Stimulated activated CD8-positive, alpha-beta memory T cell treated with anti-CD3 and anti-CD28 coated beads, Interleukin-12 subunit alpha, Interleukin-12 subunit beta, amount 100 ng/mL, for 4 hours (primary cell): ENCODE measurements at regions not wholly inside any gene's neighbourhood (a gene's known extent, or its start where the extent isn't known, plus 50 kb on each side); places are given as distances from the start of the nearest gene placed in this dataset.
"Not testable (repeated sequence)": the region's sequence is repeated elsewhere in the genome, so short reads cannot be mapped to it uniquely, and the experiment has no call there.

Source experiments
- DNase-seq: peaks from one replicate; pipeline ENCODE4 v3.0.0-alpha.2; 2020; ENCODE audit warnings: low read depth

DNA sequence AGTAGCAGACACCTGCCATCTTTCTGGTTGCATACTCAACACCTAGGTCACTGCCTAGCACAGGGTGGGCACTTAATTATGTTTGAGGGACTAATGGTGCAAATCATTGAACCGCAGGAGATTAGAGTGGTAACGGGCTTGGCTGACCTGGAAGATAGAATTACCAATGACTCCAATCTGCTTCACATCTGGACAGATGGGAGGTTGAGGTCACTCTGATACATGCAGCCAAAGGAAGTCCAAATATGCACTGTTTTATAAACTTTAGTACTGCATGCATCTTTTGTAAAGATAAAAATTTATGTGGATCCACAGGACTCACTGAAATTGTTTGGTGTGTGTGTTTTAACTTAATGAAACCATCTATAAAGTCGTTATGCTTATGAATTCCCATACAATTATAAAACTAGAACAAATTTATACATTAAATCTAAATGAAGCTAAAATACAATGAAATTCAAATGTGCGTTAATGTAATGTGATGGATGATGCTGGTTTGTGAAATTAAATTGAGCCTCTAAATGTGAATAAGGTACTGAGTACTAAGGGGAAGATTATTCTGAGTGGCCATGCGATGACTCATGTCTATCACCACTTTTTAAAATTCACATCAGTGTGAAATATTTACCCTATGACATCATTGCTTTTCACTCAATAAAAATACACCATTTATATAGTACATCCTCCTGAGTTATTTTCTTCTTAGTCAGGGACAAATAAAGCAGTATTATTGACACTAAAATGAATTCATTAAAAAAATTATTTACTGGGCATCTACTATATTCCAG is 224.7 kb upstream of the FAM78B start:
- no peak for DNase-seq

DNA sequence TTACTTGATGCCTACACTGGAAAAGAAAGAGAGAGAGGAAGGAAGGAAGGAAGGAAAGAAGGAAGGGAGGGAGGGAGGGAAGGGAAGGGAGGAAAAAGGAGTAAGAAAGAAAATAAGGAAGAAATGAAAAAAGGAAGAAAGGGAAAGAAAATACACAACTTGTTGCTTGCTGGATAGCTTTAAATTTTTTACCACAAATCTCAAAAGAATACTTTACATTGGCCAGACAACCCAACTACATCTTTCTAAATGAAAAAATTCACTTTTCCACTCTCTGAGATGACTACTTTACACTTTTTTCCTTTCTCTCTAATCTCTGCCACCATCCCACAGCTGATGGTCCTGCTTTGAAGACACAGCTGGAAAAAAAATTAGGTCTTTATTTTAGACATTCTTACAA is 228.9 kb upstream of the FAM78B start:
- DNase-seq: no peak

DNA sequence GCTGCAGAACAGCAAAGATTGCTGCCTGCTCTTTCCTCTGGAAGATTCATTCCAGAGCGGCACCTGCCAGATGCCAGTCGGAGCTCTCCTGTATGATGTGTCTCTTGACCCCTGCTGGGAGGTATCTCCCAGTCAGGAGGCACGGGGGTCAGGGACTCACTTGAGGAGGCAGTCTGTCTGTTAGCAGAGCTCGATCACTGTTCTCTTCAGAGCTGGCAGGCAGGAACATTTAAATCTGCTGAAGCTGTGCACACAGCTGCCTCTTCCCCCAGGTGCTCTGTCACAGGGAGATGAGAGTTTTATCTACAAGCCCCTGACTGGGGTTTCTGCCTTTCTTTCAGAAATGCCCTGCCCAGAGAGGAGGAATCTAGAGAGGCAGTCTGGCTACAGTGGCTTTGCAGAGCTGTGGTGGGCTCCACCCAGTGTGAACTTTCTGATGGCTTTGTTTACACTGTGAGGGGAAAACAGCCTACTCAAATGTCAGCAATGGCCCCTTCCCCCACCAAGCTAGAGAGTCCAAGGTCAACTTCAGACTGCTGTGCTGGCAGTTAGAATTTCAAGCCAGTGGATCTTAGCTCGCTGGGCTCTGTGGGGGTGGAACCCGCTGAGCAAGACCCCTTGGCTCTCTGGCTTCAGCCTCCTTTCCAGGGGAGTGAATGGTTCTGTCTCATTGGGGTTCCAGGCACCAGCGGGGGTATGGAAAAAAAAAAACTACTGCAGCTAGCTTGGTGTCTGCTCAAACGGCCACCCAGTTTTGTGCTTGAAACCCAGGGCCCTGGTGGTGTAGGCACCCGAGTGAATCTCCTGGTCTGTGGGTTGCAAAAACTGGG is 242.7 kb upstream of the FAM78B start:
- not testable (repeated sequence) for DNase-seq

DNA sequence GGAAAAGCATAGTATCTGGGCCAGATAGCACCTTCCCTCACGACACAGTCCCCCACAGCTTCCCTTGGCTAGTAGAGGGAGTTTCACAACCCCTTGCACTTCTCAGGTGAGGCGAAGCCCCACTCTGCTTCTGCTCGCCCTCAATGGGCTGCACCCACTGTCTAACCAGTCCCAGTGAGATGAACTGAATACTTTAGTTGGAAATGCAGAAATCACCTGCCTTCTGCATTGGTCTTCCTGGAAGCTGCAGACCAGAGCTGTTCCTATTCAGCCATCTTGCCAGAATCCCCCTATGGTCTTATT is 243.2 kb upstream of the FAM78B start:
- DNase-seq: no peak

DNA sequence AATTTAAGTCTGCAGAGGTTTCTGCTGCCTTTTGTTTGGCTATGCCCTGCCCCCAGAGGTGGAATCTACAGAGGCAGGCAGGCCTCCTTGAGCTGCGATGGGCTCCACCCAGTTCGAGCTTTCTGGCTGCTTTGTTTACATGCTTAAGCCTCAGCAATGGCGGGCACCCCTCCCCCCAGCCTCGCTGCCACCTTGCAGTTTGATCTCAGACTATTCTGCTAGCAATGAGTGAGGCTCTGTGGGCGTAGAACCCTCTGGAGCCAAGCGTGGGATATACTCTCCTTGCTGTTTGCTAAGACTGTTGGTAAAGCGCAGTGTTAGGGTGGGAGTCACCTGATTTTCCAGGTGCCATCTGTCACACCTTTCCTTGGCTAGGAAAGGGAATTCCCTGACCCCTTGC is 250.0 kb upstream of the FAM78B start:
- not testable (repeated sequence) for DNase-seq

DNA sequence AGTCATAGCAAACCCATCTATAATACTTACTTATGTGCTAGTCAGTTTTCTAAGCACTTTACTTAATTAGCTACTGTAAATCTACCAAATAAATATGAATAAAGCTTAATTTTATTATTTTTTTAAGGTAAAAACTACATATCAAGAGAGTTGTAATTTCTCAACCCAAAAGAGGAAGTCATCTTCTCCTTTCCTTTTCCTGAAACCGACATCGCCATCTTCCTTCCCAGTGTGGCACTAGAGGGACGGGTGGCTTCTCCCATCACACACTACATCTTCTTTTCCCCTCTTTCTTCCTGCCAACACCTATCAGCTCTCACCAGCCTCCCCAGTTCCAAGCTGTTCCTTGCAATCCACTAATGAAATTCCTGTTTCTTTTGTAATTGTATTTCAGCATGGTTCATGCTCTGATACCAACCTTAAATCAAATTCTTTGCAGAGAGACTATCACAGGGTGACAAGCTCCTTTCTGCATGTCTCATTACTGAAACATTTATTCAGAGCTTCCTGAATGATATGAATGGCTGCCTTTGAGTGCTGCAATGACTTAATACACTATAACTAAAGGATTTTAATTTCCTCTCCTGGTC is 251.6 kb upstream of the FAM78B start:
- no peak for DNase-seq

DNA sequence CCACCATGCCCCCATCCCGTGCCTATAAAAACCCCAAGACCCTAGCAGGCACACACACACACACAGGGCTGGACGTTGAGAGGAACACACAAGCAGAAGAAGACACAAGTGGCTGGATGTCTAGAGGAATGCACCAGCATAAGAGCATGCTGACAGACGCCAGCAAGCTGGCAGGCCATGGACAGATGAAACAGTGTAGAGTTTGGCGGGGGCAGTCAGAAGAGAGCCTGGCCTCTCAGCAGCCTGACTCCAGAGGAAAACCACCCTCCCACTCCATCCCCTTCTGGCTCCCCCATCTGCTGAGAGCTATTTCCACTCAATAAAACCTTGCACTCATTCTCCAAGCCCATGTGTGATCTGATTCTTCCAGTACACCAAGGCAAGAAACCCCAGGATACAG is 255.8 kb upstream of the FAM78B start:
- not testable (repeated sequence) for DNase-seq

DNA sequence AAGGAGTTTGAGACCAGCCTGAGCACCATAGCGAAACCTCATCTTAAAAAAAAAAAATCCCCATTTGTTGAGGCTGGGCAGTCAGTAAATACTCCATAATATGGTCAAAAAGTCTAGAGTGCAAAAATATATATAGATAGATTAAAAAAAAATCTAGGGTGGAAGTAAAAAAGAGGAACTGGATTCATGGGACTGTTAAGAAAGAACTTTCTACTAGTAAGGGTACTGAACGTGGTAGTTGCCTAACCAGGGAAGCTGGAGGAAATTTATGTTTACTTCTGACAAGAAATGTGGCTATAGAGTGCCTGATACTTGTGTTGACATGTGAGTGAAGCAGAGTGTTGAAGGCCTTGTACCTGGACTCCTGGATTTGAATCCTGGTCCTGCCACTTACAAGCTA is 265.9 kb upstream of the FAM78B start:
- DNase-seq: no peak

DNA sequence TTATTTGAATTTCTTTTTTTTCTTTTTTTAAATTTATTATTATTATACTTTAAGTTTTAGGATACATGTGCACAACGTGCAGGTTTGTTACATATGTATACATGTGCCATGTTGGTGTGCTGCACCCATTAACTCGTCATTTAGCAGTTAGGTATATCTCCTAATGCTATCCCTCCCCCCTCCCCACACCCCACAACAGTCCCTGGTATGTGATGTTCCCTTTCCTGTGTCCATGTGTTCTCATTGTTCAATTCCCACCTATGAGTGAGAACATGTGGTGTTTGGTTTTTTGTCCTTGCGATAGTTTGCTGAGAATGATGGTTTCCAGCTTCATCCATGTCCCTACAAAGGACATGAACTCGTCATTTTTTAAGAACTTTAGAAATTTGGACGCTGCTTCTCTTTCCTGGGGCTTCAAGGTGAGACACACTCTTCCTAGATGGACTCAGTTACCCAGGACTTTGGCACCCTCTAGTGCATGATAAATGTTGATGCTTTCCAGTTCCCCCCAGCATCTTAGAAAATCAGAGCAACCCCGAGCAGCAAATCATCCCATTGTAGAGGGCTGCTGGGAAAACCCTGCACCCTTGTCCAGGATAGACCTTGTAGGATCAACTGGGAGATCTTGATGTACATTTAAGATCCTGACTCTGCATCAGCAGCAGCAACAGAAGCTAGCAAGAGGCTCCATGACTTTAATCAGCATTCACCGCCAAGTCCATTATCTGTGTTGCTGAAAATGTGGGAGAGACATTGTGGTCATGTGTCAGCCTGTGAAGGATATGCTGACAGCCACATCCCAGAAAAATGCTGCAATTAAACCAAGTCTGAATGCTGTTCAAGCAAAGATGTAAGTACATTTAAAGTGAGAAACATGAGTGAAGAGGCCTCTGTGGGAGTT is 266.9 kb upstream of the FAM78B start:
- not testable (repeated sequence) for DNase-seq

DNA sequence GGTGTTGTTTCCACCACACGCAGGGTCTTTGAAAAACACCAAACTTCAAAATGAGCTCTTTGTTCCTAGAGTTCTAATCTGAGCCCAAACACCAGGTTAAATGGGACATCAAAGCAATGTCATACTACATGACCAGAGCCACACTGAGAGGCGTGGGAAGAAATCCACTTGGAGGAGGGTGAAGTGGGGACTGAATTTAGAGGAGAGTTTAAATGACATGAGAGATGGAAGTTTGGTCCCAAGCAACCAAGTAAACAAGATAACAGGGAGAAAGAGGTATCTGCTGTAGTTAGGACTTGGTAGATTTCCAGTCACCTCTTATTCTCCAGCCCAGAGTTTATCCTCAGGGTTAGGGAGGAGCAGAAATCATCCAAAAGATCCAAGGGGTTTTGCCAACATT is 290.9 kb upstream of the FAM78B start:
- DNase-seq: no peak

DNA sequence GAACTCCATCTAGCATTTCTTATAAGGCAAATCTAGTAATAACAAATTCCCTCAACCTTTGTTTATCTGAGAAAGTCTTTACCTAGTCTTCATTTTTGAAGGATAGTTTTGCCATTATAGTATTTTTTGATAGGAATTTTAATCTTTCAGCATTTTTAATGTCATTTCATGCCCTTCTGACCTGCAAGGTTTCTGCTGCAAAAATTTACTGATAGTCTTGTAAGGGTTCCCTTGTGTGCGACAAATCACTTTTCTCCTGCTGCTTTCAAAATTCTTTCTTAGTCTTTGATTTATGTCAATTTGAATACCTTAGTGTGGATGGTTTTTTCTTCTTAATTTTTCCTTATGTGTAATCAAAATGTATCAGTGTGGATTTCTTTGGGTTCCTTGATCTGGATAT is 297.5 kb upstream of the FAM78B start:
- DNase-seq: no peak

DNA sequence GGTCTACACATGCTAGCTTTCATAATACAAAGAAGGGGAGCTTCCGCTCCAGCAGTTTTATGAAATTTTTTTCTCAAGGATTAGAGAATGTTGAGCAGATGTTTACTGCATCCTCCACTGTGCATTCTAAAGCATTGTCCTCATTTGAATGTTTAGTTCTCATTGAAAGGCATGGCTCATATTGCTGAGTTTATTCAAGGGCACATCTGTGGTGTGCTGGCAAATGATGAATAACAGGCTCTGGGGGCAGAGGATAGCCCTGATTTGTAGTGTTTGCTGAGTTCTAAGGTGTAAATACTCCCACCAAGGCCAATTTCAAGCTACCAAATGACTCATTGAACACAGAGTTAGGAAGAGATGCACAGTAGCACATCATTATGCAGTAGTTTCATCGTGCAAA is 303.2 kb upstream of the FAM78B start:
- DNase-seq: no peak

DNA sequence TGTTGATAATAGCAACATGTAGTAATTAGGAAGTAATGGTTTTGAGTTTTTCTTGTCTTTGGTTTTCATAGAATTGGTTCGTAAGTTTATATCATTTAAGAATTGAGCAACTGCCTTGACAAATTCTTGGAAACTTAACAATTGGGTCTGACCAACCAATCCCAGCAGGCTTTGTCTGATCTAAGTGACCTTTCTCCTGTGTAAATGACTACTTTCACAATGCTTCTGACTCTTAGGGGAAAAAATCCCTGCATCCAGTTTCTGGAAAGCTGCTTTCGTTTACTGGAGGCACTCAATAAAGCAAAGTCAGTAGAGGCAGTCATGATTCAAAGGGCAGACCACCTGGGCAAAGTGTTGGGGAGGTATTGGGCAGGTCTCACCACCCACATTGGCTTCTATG is 303.6 kb upstream of the FAM78B start:
- no peak for DNase-seq

DNA sequence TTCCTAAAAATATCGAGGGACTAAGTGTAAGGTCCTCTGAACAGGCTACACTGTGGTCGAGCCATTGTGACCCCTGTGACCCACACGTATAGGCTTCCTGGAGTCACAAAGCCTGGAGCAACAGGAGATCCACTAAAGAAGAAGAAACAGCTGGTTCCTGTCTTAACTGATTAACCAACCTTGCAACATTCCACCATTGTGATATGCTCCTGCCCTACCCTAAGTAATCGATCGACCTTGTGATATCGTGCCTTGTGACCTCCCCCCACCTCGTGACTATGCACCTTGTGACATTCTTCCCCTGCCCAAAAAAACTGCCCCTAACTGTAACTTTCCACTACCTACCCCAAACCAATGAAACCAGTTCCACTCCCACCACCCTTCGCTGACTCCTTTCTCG is 304.6 kb upstream of the FAM78B start:
- DNase-seq: no peak

DNA sequence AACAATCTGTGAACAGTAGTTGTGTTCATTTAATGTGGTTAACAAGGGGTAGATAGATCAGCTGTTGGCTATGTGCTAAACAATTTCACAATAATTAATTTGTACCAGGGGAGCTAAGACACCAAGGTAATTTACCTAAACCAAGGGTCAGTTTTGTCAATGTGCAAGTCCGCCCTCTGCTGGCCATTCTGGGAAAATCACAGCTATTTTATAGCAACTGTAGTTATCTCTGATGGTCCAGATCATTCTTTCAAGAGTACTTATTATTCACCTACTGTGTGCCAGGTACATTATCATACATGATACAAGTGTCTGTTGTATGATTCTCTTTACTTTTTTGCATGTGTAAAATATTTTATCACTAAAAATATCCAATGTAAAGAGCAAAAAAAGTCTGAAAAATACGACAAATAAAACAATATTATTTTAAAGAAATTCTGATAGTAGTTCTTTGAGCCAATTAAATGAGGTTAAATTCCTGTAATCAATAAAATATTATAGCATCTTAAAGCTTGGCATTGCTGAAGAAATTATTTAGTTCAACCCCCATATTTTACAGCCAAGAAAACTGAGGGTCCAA is 312.3 kb upstream of the FAM78B start:
- no peak for DNase-seq

DNA sequence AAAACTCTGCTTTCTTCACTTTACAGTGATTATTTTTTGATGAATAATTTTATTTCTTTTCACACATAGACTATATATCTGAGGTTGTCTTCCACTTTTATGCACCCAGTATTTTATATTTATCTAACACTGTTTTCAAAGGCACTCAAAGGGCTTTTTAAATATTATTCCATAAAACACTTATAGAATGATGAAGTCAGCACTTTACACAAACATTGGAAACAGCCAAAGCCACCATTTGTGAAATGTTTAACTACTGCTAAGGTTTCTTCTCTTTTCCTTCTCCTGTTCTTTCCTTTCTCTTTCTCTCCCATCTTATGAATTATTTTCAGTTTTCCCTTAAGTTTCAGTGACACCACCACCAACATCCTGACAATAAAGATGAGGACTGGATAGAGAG is 317.7 kb upstream of the FAM78B start:
- DNase-seq: no peak

DNA sequence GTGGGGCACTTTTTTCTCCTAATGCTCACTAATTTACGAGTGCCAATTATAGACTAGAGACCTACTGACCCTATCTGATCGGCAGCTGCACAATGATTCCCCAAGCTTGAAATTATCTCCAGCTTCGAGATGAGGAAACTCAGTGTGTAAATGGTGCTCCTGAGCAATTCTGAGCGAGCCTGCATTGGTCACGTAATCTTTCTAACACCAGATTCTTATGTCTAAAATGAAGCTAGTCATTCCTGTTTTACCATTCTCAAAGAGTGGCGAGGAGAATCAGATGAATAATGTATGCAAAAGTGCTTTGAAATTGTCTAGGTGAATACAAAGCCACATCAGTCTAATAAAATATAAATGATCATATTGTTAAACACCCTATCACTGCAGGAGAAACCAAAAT is 318.1 kb upstream of the FAM78B start:
- DNase-seq: no peak

DNA sequence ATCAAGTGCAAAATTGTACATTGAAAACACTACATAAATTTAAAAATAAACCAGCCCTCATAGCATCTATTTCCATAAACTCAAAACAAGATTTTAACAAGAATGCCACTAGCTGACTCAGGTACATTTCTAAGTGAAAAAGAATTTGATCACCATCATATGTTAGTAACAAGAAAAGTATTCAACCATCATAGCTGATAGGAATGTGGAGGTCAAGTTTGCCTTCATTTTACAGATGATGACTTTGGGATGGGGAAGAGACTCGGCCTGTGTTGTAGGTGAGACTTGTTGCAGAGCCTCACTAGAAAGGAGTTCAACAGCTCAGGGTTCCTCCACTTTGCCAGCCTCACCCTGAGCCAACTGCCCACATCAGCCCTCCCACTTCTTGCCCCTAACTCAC is 318.8 kb upstream of the FAM78B start:
- DNase-seq: no peak

DNA sequence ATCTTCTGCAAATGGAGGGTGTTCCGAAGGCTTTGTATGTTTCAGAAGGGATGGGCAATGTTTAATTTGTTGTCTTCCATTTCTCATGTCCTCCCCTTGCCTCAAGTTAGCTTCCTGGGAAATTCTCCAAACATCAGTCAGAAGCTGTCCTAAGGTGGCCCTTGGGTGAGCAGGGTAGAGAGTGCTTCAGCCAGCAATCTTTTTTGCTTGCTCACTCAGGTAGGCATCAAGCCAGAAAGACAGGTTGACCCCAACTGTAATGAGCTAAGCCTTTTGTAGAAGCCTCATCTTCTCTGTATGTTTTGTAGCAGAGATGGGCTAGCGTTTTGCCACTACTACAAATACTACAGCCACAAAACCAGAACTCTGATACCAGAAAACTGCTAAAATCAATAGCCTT is 321.5 kb upstream of the FAM78B start:
- DNase-seq: no peak

DNA sequence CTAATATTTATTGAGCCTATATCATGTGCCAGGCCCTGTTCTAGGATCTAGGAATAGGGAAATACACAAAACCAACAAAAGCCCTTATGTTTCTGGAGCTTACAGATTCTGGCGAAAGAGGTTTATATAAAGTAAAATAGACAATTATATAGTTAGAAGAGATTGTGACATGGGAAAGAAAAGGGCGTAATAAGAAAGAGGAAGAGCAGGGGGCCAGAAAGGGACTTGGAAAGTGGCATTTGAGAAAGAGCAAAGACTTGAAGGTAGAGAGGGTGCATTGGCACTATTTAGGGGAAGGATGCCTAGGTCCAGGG is 322.5 kb upstream of the FAM78B start:
- DNase-seq: no peak

DNA sequence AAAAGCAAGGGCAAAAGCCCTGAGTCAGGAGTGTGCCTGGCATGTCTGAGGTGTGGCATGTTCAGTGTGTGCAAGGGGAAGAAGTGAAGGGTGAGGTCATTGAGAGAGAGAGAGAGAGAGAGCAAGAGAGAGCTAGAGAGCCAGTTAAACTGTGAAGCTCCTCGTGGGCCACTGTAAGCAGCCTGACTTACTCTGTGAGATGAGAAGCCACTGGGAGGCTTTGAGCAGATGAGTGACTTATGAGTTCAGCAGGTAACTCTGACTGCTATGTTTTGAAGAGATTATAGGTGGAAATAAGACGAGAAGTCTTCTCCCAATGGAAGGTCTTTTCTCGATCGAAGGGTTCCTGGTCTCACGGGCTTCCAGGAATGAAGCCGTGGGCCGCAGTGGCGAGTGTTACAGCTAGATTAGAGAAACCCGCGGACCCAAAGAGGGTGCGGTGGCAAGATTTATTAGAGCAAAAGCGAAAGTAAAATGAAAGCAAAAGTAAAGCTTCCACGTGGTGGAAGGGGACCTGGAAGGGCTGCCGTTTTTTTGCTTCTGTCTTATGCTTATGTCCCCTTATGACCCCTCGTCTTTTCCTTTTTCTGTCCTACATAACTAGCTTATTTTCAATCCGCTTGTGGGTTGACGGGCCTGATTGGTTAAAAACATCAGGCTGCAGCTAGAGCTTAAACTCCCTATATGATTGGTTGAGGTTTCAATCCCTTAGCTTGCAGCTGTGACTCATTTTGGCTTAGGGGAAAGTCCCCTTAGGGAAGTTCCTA is 323.1 kb upstream of the FAM78B start:
- DNase-seq: peak; percentile 24
